ENCODE measurements at regions not wholly inside any gene's neighbourhood (a gene's known extent, or its start where the extent isn't known, plus 50 kb on each side); places are given as distances from the start of the nearest gene placed in this dataset.

- WGBS, 2 donors, result 95% methylated on average over 5 of the region's 5 CpGs
Observed at GRCh38 chr9:108683245-108683644, 172.5 kb downstream of the ACTL7B start.

DNA sequence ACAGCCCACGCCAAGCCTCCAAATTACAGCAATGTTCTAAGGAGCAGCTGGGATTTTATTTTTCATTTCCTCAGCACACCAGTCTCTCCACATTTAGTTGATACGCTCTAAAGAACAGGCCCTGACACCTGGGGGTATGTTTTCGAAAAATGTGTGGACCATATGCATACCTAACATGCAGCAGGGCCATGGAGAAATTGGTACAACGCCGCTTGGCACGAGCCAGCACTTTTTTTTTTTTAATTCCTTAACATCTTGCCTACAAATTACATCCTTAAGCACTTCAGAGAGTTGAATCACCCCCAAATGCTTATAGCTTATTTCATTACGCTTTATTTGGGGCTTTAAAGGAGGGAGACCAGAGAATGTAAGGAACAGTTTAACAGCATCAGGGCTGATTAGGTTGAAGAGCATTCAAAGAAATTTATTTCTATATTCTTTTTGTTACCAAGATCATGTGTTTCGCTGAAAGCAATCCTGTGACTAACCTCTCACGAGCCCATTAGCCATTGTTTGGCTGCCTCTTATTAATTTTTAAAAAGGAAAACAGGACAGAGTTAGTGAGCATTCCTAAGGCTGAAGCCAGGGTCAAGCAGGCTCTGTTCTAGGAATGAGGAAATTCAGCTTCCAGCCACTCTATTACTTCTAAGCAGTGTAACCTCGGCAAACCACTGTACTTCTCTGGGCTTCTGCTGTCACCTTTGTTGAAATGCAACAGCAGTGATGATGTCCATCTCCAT, 173.8 kb downstream of the ACTL7B start:
- Histone ChIP-seq H3K4me3 (ENCODE audit: low read length in 2 of 2) (no peak overlapping the region), H3K27ac (ENCODE audit: low read depth in 1 of 2, low read length in 2 of 2) (no peak overlapping the region), H3K27me3 (ENCODE audit: control insufficient read depth in 1 of 2, insufficient read depth in 2 of 2, low read length in 1 of 2) (no peaks in the 10 kb centered on the region), H3K4me1 (ENCODE audit: control insufficient read depth in 1 of 2, insufficient read depth in 2 of 2, low read length in 2 of 2) (no peaks in the 10 kb centered on the region), H3K36me3 (ENCODE audit: control insufficient read depth in 1 of 2, insufficient read depth in 2 of 2, low read length in 1 of 2) (no peaks in the 10 kb centered on the region), H3K9me3 (ENCODE audit: control insufficient read depth, low read length) (peaks cover 5% of the 10 kb centered on the region)
- ATAC-seq (ENCODE audit: low FRiP score), result no peak
- no peak for DNase-seq
- intact Hi-C loops (cut with DNase I), result no loop called here
- WGBS, 2 donors, result 89 to 91% methylated on average over 10 of the region's 10 CpGs

More at GRCh38 chr9:108683245-108683644, 172.5 kb downstream of the ACTL7B start:
- Histone ChIP-seq H3K36me3 (ENCODE audit: control insufficient read depth in 1 of 2, insufficient read depth in 2 of 2, low read length in 1 of 2) (no peaks in the 10 kb centered on the region), H3K27ac (ENCODE audit: low read depth in 1 of 2, low read length in 2 of 2) (no peak overlapping the region), H3K4me1 (ENCODE audit: control insufficient read depth in 1 of 2, insufficient read depth in 2 of 2, low read length in 2 of 2) (no peaks in the 10 kb centered on the region), H3K4me3 (ENCODE audit: low read length in 2 of 2) (no peak overlapping the region), H3K27me3 (ENCODE audit: control insufficient read depth in 1 of 2, insufficient read depth in 2 of 2, low read length in 1 of 2) (no peaks in the 10 kb centered on the region), H3K9me3 (ENCODE audit: control insufficient read depth, low read length) (peaks cover 5% of the 10 kb centered on the region)
- intact Hi-C loops (cut with DNase I), result no loop called here
- DNase-seq, result no peak
- no peak for ATAC-seq (ENCODE audit: low FRiP score)

- DNase-seq, result no peak
- WGBS, 2 donors, result 93 to 96% methylated on average over 4 of the region's 4 CpGs
- ATAC-seq (ENCODE audit: low FRiP score), result no peak
- intact Hi-C loops (cut with DNase I), result no loop called here
- Histone ChIP-seq H3K9me3 (ENCODE audit: control insufficient read depth, low read length) (no peaks in the 10 kb centered on the region), H3K4me3 (ENCODE audit: low read length in 2 of 2) (no peak overlapping the region), H3K27ac (ENCODE audit: low read depth in 1 of 2, low read length in 2 of 2) (no peak overlapping the region), H3K4me1 (ENCODE audit: control insufficient read depth in 1 of 2, insufficient read depth in 2 of 2, low read length in 2 of 2) (no peaks in the 10 kb centered on the region), H3K36me3 (ENCODE audit: control insufficient read depth in 1 of 2, insufficient read depth in 2 of 2, low read length in 1 of 2) (no peaks in the 10 kb centered on the region), H3K27me3 (ENCODE audit: control insufficient read depth in 1 of 2, insufficient read depth in 2 of 2, low read length in 1 of 2) (no peaks in the 10 kb centered on the region)
Observed at GRCh38 chr9:108680946-108681345, 174.8 kb downstream of the ACTL7B start.

GRCh38 chr9:108677776-108678175, 178.0 kb downstream of the ACTL7B start:
- no peak for DNase-seq
- 91 to 96% methylated on average over 6 of the region's 6 CpGs for WGBS, 2 donors

GRCh38 chr9:108676355-108676754, 179.4 kb downstream of the ACTL7B start:
- Histone ChIP-seq H3K4me1 (ENCODE audit: control insufficient read depth in 1 of 2, insufficient read depth in 2 of 2, low read length in 2 of 2) (no peaks in the 10 kb centered on the region), H3K27me3 (ENCODE audit: control insufficient read depth in 1 of 2, insufficient read depth in 2 of 2, low read length in 1 of 2) (no peaks in the 10 kb centered on the region), H3K9me3 (ENCODE audit: control insufficient read depth, low read length) (no peaks in the 10 kb centered on the region), H3K4me3 (ENCODE audit: low read length in 2 of 2) (no peak overlapping the region), H3K27ac (ENCODE audit: low read depth in 1 of 2, low read length in 2 of 2) (no peak overlapping the region), H3K36me3 (ENCODE audit: control insufficient read depth in 1 of 2, insufficient read depth in 2 of 2, low read length in 1 of 2) (no peaks in the 10 kb centered on the region)
- 81 to 86% methylated on average over 4 of the region's 4 CpGs for WGBS, 2 donors
- no peak for ATAC-seq (ENCODE audit: low FRiP score)
- intact Hi-C loops (cut with DNase I), result no loop called here
- no peak for DNase-seq

More at GRCh38 chr9:108677776-108678175, 178.0 kb downstream of the ACTL7B start:
- no peaks in the 10 kb centered on the region for H3K9me3 ChIP-seq (ENCODE audit: control insufficient read depth, low read length)
- no peak overlapping the region for H3K4me3 ChIP-seq (ENCODE audit: low read length in 2 of 2)
- no peaks in the 10 kb centered on the region for H3K36me3 ChIP-seq (ENCODE audit: control insufficient read depth in 1 of 2, insufficient read depth in 2 of 2, low read length in 1 of 2)
- no peak for ATAC-seq (ENCODE audit: low FRiP score)
- intact Hi-C loops (cut with DNase I), result no loop called here
- H3K27me3 ChIP-seq (ENCODE audit: control insufficient read depth in 1 of 2, insufficient read depth in 2 of 2, low read length in 1 of 2), result no peaks in the 10 kb centered on the region
- H3K4me1 ChIP-seq (ENCODE audit: control insufficient read depth in 1 of 2, insufficient read depth in 2 of 2, low read length in 2 of 2), result no peaks in the 10 kb centered on the region
- no peak overlapping the region for H3K27ac ChIP-seq (ENCODE audit: low read depth in 1 of 2, low read length in 2 of 2)

- ATAC-seq (ENCODE audit: low FRiP score), result no peak
- intact Hi-C loops (cut with DNase I), result no loop called here
- Histone ChIP-seq H3K4me1 (ENCODE audit: control insufficient read depth in 1 of 2, insufficient read depth in 2 of 2, low read length in 2 of 2) (no peaks in the 10 kb centered on the region), H3K9me3 (ENCODE audit: control insufficient read depth, low read length) (no peaks in the 10 kb centered on the region), H3K27ac (ENCODE audit: low read depth in 1 of 2, low read length in 2 of 2) (no peak overlapping the region), H3K4me3 (ENCODE audit: low read length in 2 of 2) (no peak overlapping the region), H3K27me3 (ENCODE audit: control insufficient read depth in 1 of 2, insufficient read depth in 2 of 2, low read length in 1 of 2) (no peaks in the 10 kb centered on the region), H3K36me3 (ENCODE audit: control insufficient read depth in 1 of 2, insufficient read depth in 2 of 2, low read length in 1 of 2) (no peaks in the 10 kb centered on the region)
- 90 to 95% methylated on average over 2 of the region's 2 CpGs for WGBS, 2 donors
- no peak for DNase-seq
Observed at GRCh38 chr9:108675708-108676107, 180.1 kb downstream of the ACTL7B start.

GRCh38 chr9:108674766-108675530, 180.8 kb downstream of the ACTL7B start:
- H3K4me3 ChIP-seq (ENCODE audit: low read length in 2 of 2), result no peak overlapping the region
- H3K36me3 ChIP-seq (ENCODE audit: control insufficient read depth in 1 of 2, insufficient read depth in 2 of 2, low read length in 1 of 2), result no peaks in the 10 kb centered on the region
- 86 to 90% methylated on average over 6 of the region's 6 CpGs for WGBS, 2 donors
- no peaks in the 10 kb centered on the region for H3K27me3 ChIP-seq (ENCODE audit: control insufficient read depth in 1 of 2, insufficient read depth in 2 of 2, low read length in 1 of 2)
- H3K4me1 ChIP-seq (ENCODE audit: control insufficient read depth in 1 of 2, insufficient read depth in 2 of 2, low read length in 2 of 2), result no peaks in the 10 kb centered on the region
- DNase-seq, result no peak
- intact Hi-C loops (cut with DNase I), result no loop called here
- no peaks in the 10 kb centered on the region for H3K9me3 ChIP-seq (ENCODE audit: control insufficient read depth, low read length)
- ATAC-seq (ENCODE audit: low FRiP score), result peak; percentile 26
- H3K27ac ChIP-seq (ENCODE audit: low read depth in 1 of 2, low read length in 2 of 2), result no peak overlapping the region

GRCh38 chr9:108673386-108673785, 182.4 kb downstream of the ACTL7B start:
- 89 to 94% methylated on average over 7 of the region's 7 CpGs for WGBS, 2 donors
- no peaks in the 10 kb centered on the region for H3K27me3 ChIP-seq (ENCODE audit: control insufficient read depth in 1 of 2, insufficient read depth in 2 of 2, low read length in 1 of 2)
- H3K36me3 ChIP-seq (ENCODE audit: control insufficient read depth in 1 of 2, insufficient read depth in 2 of 2, low read length in 1 of 2), result no peaks in the 10 kb centered on the region
- no peaks in the 10 kb centered on the region for H3K4me1 ChIP-seq (ENCODE audit: control insufficient read depth in 1 of 2, insufficient read depth in 2 of 2, low read length in 2 of 2)
- no peak overlapping the region for H3K27ac ChIP-seq (ENCODE audit: low read depth in 1 of 2, low read length in 2 of 2)
- DNase-seq (no peak), ATAC-seq (ENCODE audit: low FRiP score) (no peak)
- no peak overlapping the region for H3K4me3 ChIP-seq (ENCODE audit: low read length in 2 of 2)
- intact Hi-C loops (cut with DNase I), result no loop called here
- no peaks in the 10 kb centered on the region for H3K9me3 ChIP-seq (ENCODE audit: control insufficient read depth, low read length)
